HG03520 (cell line): ENCODE measurements at regions not wholly inside any gene's neighbourhood (a gene's known extent, or its start where the extent isn't known, plus 50 kb on each side); places are given as distances from the start of the nearest gene placed in this dataset.

Experiments
- ATAC-seq: cut with Tn5 transposase; IDR thresholded peaks from one replicate; pipeline ENCODE4 v1.9.1; 2021; ENCODE audit warnings: mild to moderate bottlenecking, moderate library complexity; ENCODE audit not compliant: unreplicated experiment

- ATAC-seq = no peak
Observed at GRCh38 chr6:93575495-93576267, 156.3 kb upstream of the EPHA7 start.

- no peak for ATAC-seq
Observed at GRCh38 chr6:93574299-93574698, 154.9 kb upstream of the EPHA7 start.

- no peak for ATAC-seq
Observed at GRCh38 chr6:93571346-93571745, 152.0 kb upstream of the EPHA7 start.

- ATAC-seq = no peak
Observed at GRCh38 chr6:93568169-93568568, 148.8 kb upstream of the EPHA7 start.

- no peak for ATAC-seq
Observed at GRCh38 chr6:93567164-93567563, 147.8 kb upstream of the EPHA7 start.

GRCh38 chr6:93566285-93566684 lies 146.9 kb upstream of the EPHA7 start:
- no peak for ATAC-seq

- no peak for ATAC-seq
Observed at GRCh38 chr6:93562582-93562981, 143.2 kb upstream of the EPHA7 start.

- no peak for ATAC-seq
Observed at GRCh38 chr6:93555292-93555691, 135.9 kb upstream of the EPHA7 start.

GRCh38 chr6:93554018-93554417 lies 134.7 kb upstream of the EPHA7 start:
- no peak for ATAC-seq

GRCh38 chr6:93550551-93551276 lies 131.4 kb upstream of the EPHA7 start:
- ATAC-seq = no peak

- no peak for ATAC-seq
Observed at GRCh38 chr6:93549868-93550267, 130.5 kb upstream of the EPHA7 start.

- no peak for ATAC-seq
Observed at GRCh38 chr6:93524671-93525451, 105.5 kb upstream of the EPHA7 start.

GRCh38 chr6:93523365-93523764 lies 104.0 kb upstream of the EPHA7 start:
- no peak for ATAC-seq

GRCh38 chr6:93516441-93516840 lies 97.1 kb upstream of the EPHA7 start:
- ATAC-seq = no peak

- no peak for ATAC-seq
Observed at GRCh38 chr6:93515736-93516135, 96.4 kb upstream of the EPHA7 start.

GRCh38 chr6:93498713-93499112 lies 79.4 kb upstream of the EPHA7 start:
- ATAC-seq = no peak

GRCh38 chr6:93496548-93496947 lies 77.2 kb upstream of the EPHA7 start:
- no peak for ATAC-seq

GRCh38 chr6:93494057-93494456 lies 74.7 kb upstream of the EPHA7 start:
- ATAC-seq = no peak

- no peak for ATAC-seq
Observed at GRCh38 chr6:93474733-93475179, 55.4 kb upstream of the EPHA7 start.

GRCh38 chr6:93471281-93471680 lies 51.9 kb upstream of the EPHA7 start:
- no peak for ATAC-seq
